Osteocyte (in vitro differentiated cells): ENCODE measurements at regions not wholly inside any gene's neighbourhood (a gene's known extent, or its start where the extent isn't known, plus 50 kb on each side); places are given as distances from the start of the nearest gene placed in this dataset.
"Not testable (repeated sequence)": the region's sequence is repeated elsewhere in the genome, so short reads cannot be mapped to it uniquely, and the experiment has no call there.

ENCODE experiments used
- DNase-seq: peaks from one replicate; pipeline ENCODE4 v3.0.0; 2021; ENCODE audit warnings: mixed read lengths; ENCODE audit not compliant: unreplicated experiment; ENCODE audit errors: extremely low spot score
- H3K27ac Mint-ChIP-seq: one replicate; pipeline ENCODE4 v1.8.0; 2021; ENCODE audit warnings: mild to moderate bottlenecking, mixed read lengths; ENCODE audit not compliant: unreplicated experiment
- H3K27me3 Mint-ChIP-seq: one replicate; pipeline ENCODE4 v1.8.0; 2021; ENCODE audit warnings: mixed read lengths; ENCODE audit not compliant: unreplicated experiment
- H3K36me3 Mint-ChIP-seq: one replicate; pipeline ENCODE4 v1.8.0; 2021; ENCODE audit warnings: mixed read lengths; ENCODE audit not compliant: unreplicated experiment
- H3K4me1 Mint-ChIP-seq: one replicate; pipeline ENCODE4 v1.8.0; 2021; ENCODE audit warnings: mixed read lengths; ENCODE audit not compliant: unreplicated experiment
- H3K4me3 Mint-ChIP-seq: one replicate; pipeline ENCODE4 v1.8.0; 2021; ENCODE audit warnings: mild to moderate bottlenecking, moderate library complexity, mixed read lengths; ENCODE audit not compliant: unreplicated experiment
- H3K9me3 Mint-ChIP-seq: one replicate; pipeline ENCODE4 v1.8.0; 2021; ENCODE audit warnings: mixed read lengths; ENCODE audit not compliant: unreplicated experiment
- CTCF ChIP-seq: fragments of 200-600 bp; sonication (generic); IDR thresholded peaks from 2 replicates; pipeline ENCODE4 v1.5.0; 2021; ENCODE audit warnings: antibody characterized with exemption, mild to moderate bottlenecking, moderate library complexity

GRCh38 chr9:30522486-30522885, 1862.0 kb upstream of the ACO1 start:
- peaks cover 6% of the 10 kb centered on the region for H3K9me3 Mint-ChIP-seq
- DNase-seq, result no peak
- no peaks in the 10 kb centered on the region for H3K4me1 Mint-ChIP-seq
- no peak overlapping the region for H3K27ac Mint-ChIP-seq
- no peak for TF ChIP-seq CTCF
- no peaks in the 10 kb centered on the region for H3K36me3 Mint-ChIP-seq
- H3K27me3 Mint-ChIP-seq, result no peaks in the 10 kb centered on the region
- H3K4me3 Mint-ChIP-seq, result no peak overlapping the region

DNA sequence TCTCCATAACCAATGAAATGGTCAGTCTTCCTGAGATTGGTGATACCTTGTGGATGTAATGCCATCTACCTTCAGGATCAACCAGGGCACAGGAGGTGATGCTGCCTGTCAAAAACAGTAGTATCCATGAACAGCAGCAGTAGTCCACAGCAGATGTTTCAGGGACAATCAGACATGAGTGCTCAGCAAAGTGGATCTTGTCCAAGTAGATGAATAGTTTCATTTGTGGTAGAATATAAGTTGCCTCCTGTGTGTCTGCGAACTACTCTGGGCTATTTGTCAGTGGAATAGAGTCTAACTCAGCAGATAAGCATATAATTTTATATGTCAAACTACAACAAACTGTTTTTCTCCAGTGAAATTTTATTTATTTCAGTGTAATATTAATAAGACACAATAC, 1860.1 kb upstream of the ACO1 start:
- no peak overlapping the region for H3K4me3 Mint-ChIP-seq
- H3K27me3 Mint-ChIP-seq, result no peaks in the 10 kb centered on the region
- H3K36me3 Mint-ChIP-seq, result no peaks in the 10 kb centered on the region
- no peak for TF ChIP-seq CTCF
- H3K27ac Mint-ChIP-seq, result no peak overlapping the region
- no peak for DNase-seq
- no peaks in the 10 kb centered on the region for H3K4me1 Mint-ChIP-seq
- peaks cover 6% of the 10 kb centered on the region for H3K9me3 Mint-ChIP-seq

- no peak for DNase-seq
- peaks cover 16% of the 10 kb centered on the region for H3K9me3 Mint-ChIP-seq
- no peak overlapping the region for H3K4me3 Mint-ChIP-seq
- no peaks in the 10 kb centered on the region for H3K4me1 Mint-ChIP-seq
- TF ChIP-seq CTCF, result no peak
- H3K27me3 Mint-ChIP-seq, result no peaks in the 10 kb centered on the region
- H3K36me3 Mint-ChIP-seq, result no peaks in the 10 kb centered on the region
- H3K27ac Mint-ChIP-seq, result no peak overlapping the region
Measured at GRCh38 chr9:30534455-30534854, 1850.0 kb upstream of the ACO1 start.

DNA sequence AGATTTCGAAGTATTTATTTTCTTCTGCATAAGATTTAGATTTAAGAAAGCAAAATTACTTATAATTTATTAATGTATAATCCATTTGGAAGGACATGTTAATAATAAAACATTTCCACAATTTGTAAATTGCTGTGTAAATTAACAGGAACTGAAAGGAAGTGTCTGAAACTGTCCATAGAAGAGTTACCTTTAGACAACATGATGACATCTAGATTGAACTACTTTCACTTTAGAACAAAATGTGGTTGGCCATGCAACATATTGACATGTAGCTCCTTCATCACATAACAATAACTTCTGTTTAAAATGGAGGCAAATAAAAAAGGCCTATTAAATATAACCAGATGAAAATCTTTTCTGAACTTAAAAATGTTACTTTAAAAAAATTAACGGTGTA, 1849.5 kb upstream of the ACO1 start:
- no peaks in the 10 kb centered on the region for H3K4me1 Mint-ChIP-seq
- H3K9me3 Mint-ChIP-seq, result peaks cover 16% of the 10 kb centered on the region
- no peak overlapping the region for H3K4me3 Mint-ChIP-seq
- H3K27me3 Mint-ChIP-seq, result no peaks in the 10 kb centered on the region
- TF ChIP-seq CTCF, result no peak
- H3K27ac Mint-ChIP-seq, result no peak overlapping the region
- no peak for DNase-seq
- H3K36me3 Mint-ChIP-seq, result no peaks in the 10 kb centered on the region

DNA sequence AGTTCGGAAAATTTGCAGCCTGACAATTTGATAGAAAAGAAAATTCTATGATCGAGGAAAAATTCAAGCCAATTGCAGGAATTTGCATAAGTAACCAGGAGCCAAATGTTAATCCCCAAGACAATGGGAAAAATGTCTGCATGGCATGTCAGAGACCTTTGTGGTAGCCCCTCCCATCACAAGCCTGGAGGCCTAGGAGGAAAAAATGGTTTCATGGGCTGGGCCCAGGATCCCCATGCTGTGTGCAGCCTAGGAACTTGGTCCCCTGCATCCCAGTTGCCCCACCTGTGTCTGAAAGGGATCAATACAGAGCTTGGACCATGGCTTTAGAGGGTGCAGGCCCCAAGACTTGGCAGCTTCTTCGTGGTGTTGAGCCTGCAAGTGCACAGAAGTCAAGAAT, 1847.9 kb upstream of the ACO1 start:
- H3K27ac Mint-ChIP-seq, result no peak overlapping the region
- H3K9me3 Mint-ChIP-seq, result peaks cover 16% of the 10 kb centered on the region
- H3K36me3 Mint-ChIP-seq, result no peaks in the 10 kb centered on the region
- H3K27me3 Mint-ChIP-seq, result no peaks in the 10 kb centered on the region
- H3K4me3 Mint-ChIP-seq, result no peak overlapping the region
- no peak for DNase-seq
- no peak for TF ChIP-seq CTCF
- H3K4me1 Mint-ChIP-seq, result no peaks in the 10 kb centered on the region

GRCh38 chr9:30539696-30540095, 1844.7 kb upstream of the ACO1 start:
- H3K36me3 Mint-ChIP-seq, H3K27ac Mint-ChIP-seq, H3K27me3 Mint-ChIP-seq, H3K4me1 Mint-ChIP-seq, H3K4me3 Mint-ChIP-seq, DNase-seq: not testable (repeated sequence)
- peaks cover 16% of the 10 kb centered on the region for H3K9me3 Mint-ChIP-seq
